ENCODE measurements at regions not wholly inside any gene's neighbourhood (a gene's known extent, or its start where the extent isn't known, plus 50 kb on each side); places are given as distances from the start of the nearest gene placed in this dataset.

- H2AFZ ChIP-seq (ENCODE audit: insufficient read depth, low read depth, low read length, poor library complexity, severe bottlenecking) = no peak overlapping the region
- Mint-ChIP-seq H3K27me3 (peaks cover 49% of the 10 kb centered on the region), H3K4me3 (no peak overlapping the region), H3K9me3 (ENCODE audit: insufficient read depth) (no peaks in the 10 kb centered on the region), H3K4me1 (no peaks in the 10 kb centered on the region), H3K27ac (no peak overlapping the region)
- no peak for TF ChIP-seq EZH2 (IDR thresholded peaks at IDR 0.05; ENCODE audit: borderline replicate concordance, insufficient read depth, low read depth, low read length, poor library complexity, severe bottlenecking)
- no peak for TF ChIP-seq CTCF (IDR thresholded peaks at IDR 0.05)
- H3K4me2 ChIP-seq (replicated peaks; ENCODE audit: low read depth, low read length, poor library complexity, severe bottlenecking) = no peak overlapping the region
- H3K27me3 ChIP-seq (replicated peaks in 1 of 4; ENCODE audit: control extremely low read depth in 1 of 4, control insufficient read depth in 3 of 4, insufficient read depth in 4 of 4, low read length in 3 of 4) = peaks cover 0 to 13% (median 6%) of the 10 kb centered on the region in 4 experiments
- H3K9me3 ChIP-seq (ENCODE audit: control extremely low read depth in 1 of 3, control insufficient read depth in 2 of 3, insufficient read depth in 1 of 3, low read length in 2 of 3) = no peaks in the 10 kb centered on the region
- H3K36me3 ChIP-seq (replicated peaks in 1 of 2; ENCODE audit: control extremely low read depth in 1 of 2, control insufficient read depth in 1 of 2, extremely low read depth in 1 of 2, insufficient read depth in 2 of 2, low read length in 1 of 2) = no peaks in the 10 kb centered on the region
- no peak overlapping the region for H3K9ac ChIP-seq (ENCODE audit: low read length)
- no peaks in the 10 kb centered on the region for H3K4me1 ChIP-seq (ENCODE audit: control insufficient read depth in 2 of 2, insufficient read depth in 2 of 2, low read length in 2 of 2)
- no peak overlapping the region for H3K27ac ChIP-seq (ENCODE audit: low read length in 2 of 2)
- POLR2A ChIA-PET = no interaction called here
- intact Hi-C loops (cut with micrococcal nuclease) = no loop called here
- WGBS (ENCODE audit: insufficient coverage) = 97% methylated on average over 4 of the region's 5 CpGs
- H4K20me1 ChIP-seq (ENCODE audit: control insufficient read depth, insufficient read depth, low read length, poor library complexity, severe bottlenecking) = no peaks in the 10 kb centered on the region
- no peaks in the 10 kb centered on the region for H3K79me2 ChIP-seq (ENCODE audit: control insufficient read depth, insufficient read depth, low read length)
- H3K4me3 ChIP-seq (ENCODE audit: control extremely low read depth in 1 of 5, extremely low read depth in 1 of 5, insufficient read depth in 1 of 5, low read depth in 2 of 5, low read length in 4 of 5) = no peak overlapping the region
- ATAC-seq (ENCODE audit: low read depth) = no peak
- DNase-seq = no peak
- CTCF ChIA-PET = no interaction called here
These were observed 90.8 kb upstream of the CD82 start for GRCh38 chr11:44474702-44475101.

- no peak for ATAC-seq (ENCODE audit: low read depth)
These were observed 90.3 kb upstream of the CD82 start for GRCh38 chr11:44475114-44475686.

More at GRCh38 chr11:44475114-44475686, 90.3 kb upstream of the CD82 start:
- H3K4me3 Mint-ChIP-seq = no peak overlapping the region
- H3K27me3 ChIP-seq (replicated peaks in 1 of 4; ENCODE audit: control extremely low read depth in 1 of 4, control insufficient read depth in 3 of 4, insufficient read depth in 4 of 4, low read length in 3 of 4) = peaks cover 0 to 12% (median 6%) of the 10 kb centered on the region in 4 experiments
- no peak for TF ChIP-seq CTCF (IDR thresholded peaks at IDR 0.05)
- TF ChIP-seq EZH2 (IDR thresholded peaks at IDR 0.05; ENCODE audit: borderline replicate concordance, insufficient read depth, low read depth, low read length, poor library complexity, severe bottlenecking) = no peak
- no peaks in the 10 kb centered on the region for H3K9me3 Mint-ChIP-seq (ENCODE audit: insufficient read depth)
- H2AFZ ChIP-seq (ENCODE audit: insufficient read depth, low read depth, low read length, poor library complexity, severe bottlenecking) = no peak overlapping the region
- no peaks in the 10 kb centered on the region for H3K36me3 ChIP-seq (replicated peaks in 1 of 2; ENCODE audit: control extremely low read depth in 1 of 2, control insufficient read depth in 1 of 2, extremely low read depth in 1 of 2, insufficient read depth in 2 of 2, low read length in 1 of 2)
- ChIA-PET CTCF (no interaction called here), POLR2A (no interaction called here)
- no peak overlapping the region for H3K9ac ChIP-seq (ENCODE audit: low read length)
- H3K4me1 ChIP-seq (ENCODE audit: control insufficient read depth in 2 of 2, insufficient read depth in 2 of 2, low read length in 2 of 2) = no peaks in the 10 kb centered on the region
- no peaks in the 10 kb centered on the region for H4K20me1 ChIP-seq (ENCODE audit: control insufficient read depth, insufficient read depth, low read length, poor library complexity, severe bottlenecking)
- H3K4me1 Mint-ChIP-seq = no peaks in the 10 kb centered on the region
- DNase-seq = no peak
- no peaks in the 10 kb centered on the region for H3K79me2 ChIP-seq (ENCODE audit: control insufficient read depth, insufficient read depth, low read length)
- no peak overlapping the region for H3K27ac Mint-ChIP-seq
- H3K9me3 ChIP-seq (ENCODE audit: control extremely low read depth in 1 of 3, control insufficient read depth in 2 of 3, insufficient read depth in 1 of 3, low read length in 2 of 3) = no peaks in the 10 kb centered on the region
- no peak overlapping the region for H3K27ac ChIP-seq (ENCODE audit: low read length in 2 of 2)
- no peak overlapping the region for H3K4me3 ChIP-seq (ENCODE audit: control extremely low read depth in 1 of 5, extremely low read depth in 1 of 5, insufficient read depth in 1 of 5, low read depth in 2 of 5, low read length in 4 of 5)
- WGBS (ENCODE audit: insufficient coverage) = 20% methylated on average over 6 of the region's 10 CpGs
- no peak overlapping the region for H3K4me2 ChIP-seq (replicated peaks; ENCODE audit: low read depth, low read length, poor library complexity, severe bottlenecking)
- peaks cover 44% of the 10 kb centered on the region for H3K27me3 Mint-ChIP-seq
- intact Hi-C loops (cut with micrococcal nuclease) = no loop called here
